D341Med (cell line): ENCODE measurements at regions not wholly inside any gene's neighbourhood (a gene's known extent, or its start where the extent isn't known, plus 50 kb on each side); places are given as distances from the start of the nearest gene placed in this dataset.
"Not testable (repeated sequence)": the region's sequence is repeated elsewhere in the genome, so short reads cannot be mapped to it uniquely, and the experiment has no call there.

Experiments
- DNase-seq: peaks from one replicate; pipeline ENCODE4 v3.0.0; 2012; ENCODE audit warnings: low spot score

- no peak for DNase-seq
These were observed 502.6 kb downstream of the HAPSTR1 start for GRCh38 chr16:9594047-9594446.

- no peak for DNase-seq
These were observed 503.5 kb downstream of the HAPSTR1 start for GRCh38 chr16:9594946-9595345.

GRCh38 chr16:9595393-9595792 lies 503.9 kb downstream of the HAPSTR1 start:
- no peak for DNase-seq

GRCh38 chr16:9596788-9597187 lies 505.3 kb downstream of the HAPSTR1 start:
- no peak for DNase-seq

DNA sequence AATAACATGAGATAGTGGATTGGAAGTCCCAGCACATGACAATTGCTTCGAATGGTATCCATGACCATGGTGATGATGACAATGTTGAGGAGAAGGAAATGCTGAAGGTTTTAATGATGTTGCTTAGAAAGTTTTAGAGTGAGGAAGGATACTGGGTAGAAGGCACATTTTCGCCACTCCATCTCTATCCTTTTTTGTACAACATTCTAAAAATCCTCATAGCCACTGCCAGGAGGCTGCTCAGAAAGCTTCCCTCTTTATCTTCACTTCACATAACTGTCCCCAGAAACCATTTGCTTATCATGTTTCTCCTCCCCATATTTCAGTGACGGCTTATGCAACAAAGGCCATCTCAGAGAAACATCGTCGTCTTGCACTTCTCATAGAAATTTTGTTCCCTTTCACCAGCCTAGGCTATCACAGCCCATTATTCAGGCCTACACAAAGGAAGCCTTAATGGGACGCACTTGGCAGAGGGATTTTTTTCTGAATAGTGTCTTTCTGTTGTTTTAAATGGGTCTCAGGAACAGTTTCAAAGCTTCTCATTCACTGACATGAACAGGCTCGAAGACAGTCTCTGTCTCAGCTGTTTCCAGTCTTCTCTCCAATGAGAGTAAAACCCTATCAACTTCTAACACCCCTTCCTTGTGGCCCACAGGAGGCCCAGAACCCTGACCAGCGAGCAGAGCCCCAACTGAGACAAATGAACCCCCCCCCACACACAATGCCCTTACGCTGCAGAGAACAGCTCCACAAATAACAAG lies 506.7 kb downstream of the HAPSTR1 start:
- no peak for DNase-seq

DNA sequence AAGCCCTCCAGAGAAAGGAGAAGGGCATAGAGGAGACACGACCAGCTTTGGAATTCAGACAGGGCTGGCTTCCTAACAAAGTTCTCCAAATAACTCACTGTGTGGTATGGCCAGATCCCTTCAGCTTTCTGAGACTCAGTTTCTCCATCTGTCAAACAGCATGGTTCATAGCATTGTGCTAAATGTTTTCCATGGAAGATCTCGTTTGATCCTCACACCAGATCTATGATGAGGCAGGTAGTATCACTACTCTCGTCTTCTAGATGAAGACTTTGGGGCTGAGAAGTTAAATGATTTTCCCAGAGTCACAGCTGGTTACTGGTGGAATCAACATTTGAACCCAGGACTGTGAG lies 507.3 kb downstream of the HAPSTR1 start:
- no peak for DNase-seq

- no peak for DNase-seq
These were observed 508.1 kb downstream of the HAPSTR1 start for GRCh38 chr16:9599415-9600120.

DNA sequence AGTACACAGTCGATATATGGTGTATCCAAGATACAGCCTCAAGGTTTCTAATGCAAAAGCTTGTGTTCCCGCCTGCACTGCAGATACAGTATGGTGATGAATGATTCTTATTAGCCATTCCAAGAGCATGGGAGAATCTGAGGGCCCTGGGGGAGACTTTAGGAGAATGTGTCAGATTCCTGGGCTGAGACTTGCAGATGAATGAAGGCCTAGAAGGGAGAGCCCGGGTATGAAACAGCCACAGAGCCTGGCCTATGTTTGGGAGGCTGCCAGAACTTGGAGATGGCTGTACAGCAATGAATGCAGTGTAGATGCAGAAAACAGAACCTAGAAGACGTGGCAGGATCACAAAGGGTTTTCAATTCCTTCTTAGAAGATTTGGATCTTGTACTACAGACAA lies 510.7 kb downstream of the HAPSTR1 start:
- DNase-seq, result no peak

DNA sequence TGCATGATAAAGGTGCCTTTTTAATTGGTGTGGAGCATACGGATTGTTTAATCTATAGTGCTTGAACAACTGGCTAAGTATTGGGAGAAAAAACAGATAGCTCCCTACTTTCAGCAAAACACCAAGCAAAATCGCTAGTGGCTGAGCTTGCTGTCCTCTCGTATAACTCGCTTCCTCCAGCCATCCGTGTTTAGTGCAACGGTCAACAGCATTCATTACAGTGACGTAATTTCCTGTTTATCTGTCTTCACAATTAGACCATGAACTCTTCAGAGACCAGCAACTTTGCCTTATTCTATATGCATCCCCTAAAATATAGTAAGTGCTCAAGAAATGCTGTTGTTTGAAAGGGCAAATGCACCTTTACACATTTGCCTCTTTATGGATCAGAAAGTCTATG lies 511.9 kb downstream of the HAPSTR1 start:
- no peak for DNase-seq

DNA sequence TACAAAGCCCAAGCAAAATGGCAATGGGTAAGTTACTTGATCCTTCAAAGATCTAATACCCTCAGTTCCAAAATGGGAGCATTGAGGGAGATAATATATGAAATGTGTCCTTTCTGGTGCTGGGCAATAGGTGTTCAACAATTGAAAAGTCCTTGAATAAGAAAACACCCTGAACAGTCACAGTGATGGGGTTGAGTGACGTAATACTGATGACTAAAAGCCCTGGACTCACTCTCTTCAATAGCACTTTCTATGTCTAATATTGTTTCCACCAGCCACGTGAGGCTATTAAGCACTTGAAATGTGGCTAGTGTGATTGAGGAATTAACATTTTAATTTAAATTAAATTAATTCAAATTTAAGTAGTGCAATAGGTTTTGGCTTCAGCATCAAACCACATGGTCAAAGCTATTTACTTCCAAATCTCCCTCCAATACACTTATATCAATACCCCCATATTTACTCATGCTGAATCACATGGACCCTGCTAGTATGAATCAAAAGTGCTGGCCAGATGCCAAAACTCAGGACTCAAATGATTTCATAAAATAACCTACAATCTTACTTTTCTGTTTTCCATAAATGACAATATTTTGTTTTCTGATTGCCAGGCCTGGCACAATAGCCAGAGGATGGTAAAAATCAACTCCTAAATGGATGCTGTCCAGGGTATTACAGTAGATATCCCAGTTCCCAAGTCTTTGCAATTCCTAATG lies 516.2 kb downstream of the HAPSTR1 start:
- no peak for DNase-seq

DNA sequence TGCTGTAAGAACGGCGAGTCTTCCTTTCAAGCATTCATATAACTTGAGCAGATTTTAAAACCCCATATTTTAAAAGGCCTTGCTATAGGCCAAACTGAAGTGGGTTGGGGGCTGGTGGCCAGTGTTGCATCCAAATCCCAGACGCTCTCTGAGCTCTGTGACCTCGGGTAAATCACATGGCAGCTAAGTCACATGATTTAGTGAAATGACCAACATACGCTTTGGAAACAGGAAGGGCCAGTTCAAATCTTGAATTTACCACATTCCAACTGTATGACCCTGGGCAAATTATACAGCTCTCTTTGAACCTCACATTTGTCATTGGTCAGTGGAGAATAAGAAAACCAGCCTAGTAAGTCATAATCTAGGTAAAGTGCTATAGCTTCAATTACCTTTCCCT lies 519.3 kb downstream of the HAPSTR1 start:
- no peak for DNase-seq

DNA sequence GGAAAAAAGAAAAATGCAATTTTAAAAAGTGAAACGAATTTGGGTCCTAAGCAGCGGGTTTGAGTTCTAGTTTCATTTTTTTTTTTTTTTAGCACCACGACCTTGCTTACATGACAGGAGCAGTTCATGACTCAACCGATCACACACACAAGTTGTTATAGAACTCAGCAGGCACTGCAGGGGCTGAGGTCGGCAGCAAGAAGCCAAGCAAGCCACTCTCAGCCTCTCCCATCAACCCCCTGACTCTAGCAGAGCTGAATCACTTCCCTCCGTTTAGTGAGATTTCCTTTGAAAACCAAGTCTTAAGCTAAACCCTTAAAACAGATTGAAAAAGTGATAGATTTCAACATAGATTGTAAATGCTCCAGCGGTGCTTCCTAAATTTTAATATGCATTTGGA lies 520.8 kb downstream of the HAPSTR1 start:
- DNase-seq, result no peak

- DNase-seq, result no peak
These were observed 522.9 kb downstream of the HAPSTR1 start for GRCh38 chr16:9614389-9614788.

- DNase-seq, result no peak
These were observed 530.8 kb downstream of the HAPSTR1 start for GRCh38 chr16:9622268-9622667.

GRCh38 chr16:9625122-9625521 lies 533.7 kb downstream of the HAPSTR1 start:
- no peak for DNase-seq

DNA sequence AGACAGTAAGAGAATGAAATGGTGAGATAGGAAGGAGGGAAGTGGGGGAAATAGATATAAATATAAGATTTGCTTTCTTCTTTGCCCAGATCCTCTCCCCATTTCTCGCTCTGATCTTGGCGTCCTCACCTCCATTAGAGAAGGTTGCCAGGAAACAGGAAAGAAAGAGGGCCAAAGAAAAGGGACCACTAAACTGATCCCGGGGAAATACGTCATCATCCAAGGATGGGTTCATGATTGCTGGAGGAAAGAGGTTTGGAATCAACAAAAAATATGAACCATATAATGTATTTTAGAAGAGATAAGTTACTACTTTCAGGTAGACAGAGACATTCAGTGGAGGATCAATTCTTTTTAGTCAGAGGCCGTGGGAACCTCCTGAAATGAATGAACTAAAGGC lies 536.0 kb downstream of the HAPSTR1 start:
- DNase-seq, result no peak

DNA sequence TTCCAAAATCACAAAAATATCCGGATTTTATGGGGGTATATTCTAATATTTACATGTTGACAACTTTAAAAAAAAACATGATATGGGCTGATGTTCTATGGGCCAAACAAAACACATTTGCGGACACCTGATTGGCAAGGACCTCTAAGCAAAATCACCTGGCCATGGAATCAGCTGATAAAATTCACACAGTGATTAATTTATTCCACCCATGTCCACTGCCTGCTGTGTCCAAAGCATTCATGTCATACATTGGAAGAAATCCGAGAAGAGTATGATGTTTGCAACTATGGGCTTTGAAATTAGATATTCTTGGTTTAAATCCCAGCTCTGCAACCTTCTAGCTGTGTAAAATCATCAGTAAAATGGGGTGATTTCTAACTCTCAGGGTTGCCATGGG lies 538.7 kb downstream of the HAPSTR1 start:
- no peak for DNase-seq

- no peak for DNase-seq
These were observed 539.5 kb downstream of the HAPSTR1 start for GRCh38 chr16:9630985-9631384.

DNA sequence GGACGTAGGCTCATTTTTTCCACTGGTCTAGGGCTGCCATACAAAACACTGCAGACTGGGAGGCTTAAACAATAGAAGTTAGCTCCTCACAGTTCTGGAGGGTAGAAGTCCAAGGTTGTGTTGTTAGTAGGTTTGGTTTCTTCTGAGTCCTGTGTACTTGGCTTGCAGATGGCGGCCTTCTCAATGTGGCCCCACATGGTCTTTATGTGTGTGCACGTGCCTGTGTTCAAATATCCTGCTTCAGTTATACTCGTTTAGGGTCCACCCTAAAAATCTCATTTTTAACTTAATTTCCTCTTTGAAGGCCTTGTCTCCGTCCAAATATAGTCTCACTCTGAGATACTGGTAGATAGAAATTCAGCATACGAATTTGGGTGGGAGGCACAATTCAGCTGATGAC lies 542.4 kb downstream of the HAPSTR1 start:
- no peak for DNase-seq

GRCh38 chr16:9635150-9635720 lies 543.8 kb downstream of the HAPSTR1 start:
- DNase-seq, result not testable (repeated sequence)

GRCh38 chr16:9644258-9644657 lies 538.0 kb downstream of the GRIN2A start:
- no peak for DNase-seq

DNA sequence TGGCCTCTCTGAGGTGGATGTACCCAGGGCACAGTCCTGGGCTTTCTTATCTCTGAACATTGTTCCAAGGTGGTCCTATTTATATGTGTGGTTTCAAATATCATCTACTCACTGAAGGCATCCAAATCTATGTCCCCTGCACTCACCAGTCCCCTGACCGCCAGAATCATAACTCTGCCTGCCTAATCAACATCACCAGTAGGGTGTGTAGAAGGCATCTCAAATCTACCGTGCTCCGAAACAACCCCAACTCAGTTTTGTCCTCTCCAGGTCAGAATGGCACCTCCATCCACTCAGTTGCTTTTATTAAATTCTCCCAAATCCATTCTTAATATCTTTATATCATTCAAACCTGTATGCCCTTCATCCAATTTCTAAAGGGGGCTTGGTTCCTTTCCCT lies 536.3 kb downstream of the GRIN2A start:
- no peak for DNase-seq
